Neural progenitor cell (in vitro differentiated cells): ENCODE measurements at regions not wholly inside any gene's neighbourhood (a gene's known extent, or its start where the extent isn't known, plus 50 kb on each side); places are given as distances from the start of the nearest gene placed in this dataset.

Experiments
- EZH2phosphoT487 ChIP-seq: fragments of 200-600 bp; sonication (generic); IDR thresholded peaks from 2 replicates; pipeline ENCODE4 v1.6.1; 2017; ENCODE audit warnings: antibody characterized with exemption
- TF ChIP-seq, protein P1 (sequence below): fragments of 200-600 bp; sonication (generic); IDR thresholded peaks from 2 replicates; pipeline ENCODE4 v1.5.1; 2017; ENCODE audit warnings: antibody characterized with exemption, mild to moderate bottlenecking

- TF ChIP-seq, protein P1, sequence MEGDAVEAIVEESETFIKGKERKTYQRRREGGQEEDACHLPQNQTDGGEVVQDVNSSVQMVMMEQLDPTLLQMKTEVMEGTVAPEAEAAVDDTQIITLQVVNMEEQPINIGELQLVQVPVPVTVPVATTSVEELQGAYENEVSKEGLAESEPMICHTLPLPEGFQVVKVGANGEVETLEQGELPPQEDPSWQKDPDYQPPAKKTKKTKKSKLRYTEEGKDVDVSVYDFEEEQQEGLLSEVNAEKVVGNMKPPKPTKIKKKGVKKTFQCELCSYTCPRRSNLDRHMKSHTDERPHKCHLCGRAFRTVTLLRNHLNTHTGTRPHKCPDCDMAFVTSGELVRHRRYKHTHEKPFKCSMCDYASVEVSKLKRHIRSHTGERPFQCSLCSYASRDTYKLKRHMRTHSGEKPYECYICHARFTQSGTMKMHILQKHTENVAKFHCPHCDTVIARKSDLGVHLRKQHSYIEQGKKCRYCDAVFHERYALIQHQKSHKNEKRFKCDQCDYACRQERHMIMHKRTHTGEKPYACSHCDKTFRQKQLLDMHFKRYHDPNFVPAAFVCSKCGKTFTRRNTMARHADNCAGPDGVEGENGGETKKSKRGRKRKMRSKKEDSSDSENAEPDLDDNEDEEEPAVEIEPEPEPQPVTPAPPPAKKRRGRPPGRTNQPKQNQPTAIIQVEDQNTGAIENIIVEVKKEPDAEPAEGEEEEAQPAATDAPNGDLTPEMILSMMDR = no peak
- TF ChIP-seq EZH2phosphoT487 = no peak
These were observed 1200.5 kb downstream of the C4orf33 start for GRCh38 chr4:130296448-130296847.
